Globus pallidus (tissue), 1 donor: ENCODE measurements at regions not wholly inside any gene's neighbourhood (a gene's known extent, or its start where the extent isn't known, plus 50 kb on each side); places are given as distances from the start of the nearest gene placed in this dataset.
"Not testable (repeated sequence)": the region's sequence is repeated elsewhere in the genome, so short reads cannot be mapped to it uniquely, and the experiment has no call there.

Experiments used
- DNase-seq: peaks from one replicate; pipeline ENCODE4 v3.0.0-alpha.2; 2015; ENCODE audit warnings: low spot score

GRCh38 chr11:24386546-24387397 lies 110.1 kb upstream of the LUZP2 start:
- DNase-seq, result no peak

- DNase-seq, result no peak
Observed at GRCh38 chr11:24389575-24389974, 107.3 kb upstream of the LUZP2 start.

GRCh38 chr11:24390016-24390415 lies 106.8 kb upstream of the LUZP2 start:
- DNase-seq, result no peak

- no peak for DNase-seq
Observed at GRCh38 chr11:24390762-24391161, 106.1 kb upstream of the LUZP2 start.

GRCh38 chr11:24391167-24391566 lies 105.7 kb upstream of the LUZP2 start:
- no peak for DNase-seq

- no peak for DNase-seq
Observed at GRCh38 chr11:24400059-24400665, 96.7 kb upstream of the LUZP2 start.

- DNase-seq, result no peak
Observed at GRCh38 chr11:24406389-24406788, 90.5 kb upstream of the LUZP2 start.

- no peak for DNase-seq
Observed at GRCh38 chr11:24406980-24407379, 89.9 kb upstream of the LUZP2 start.

GRCh38 chr11:24407733-24408132 lies 89.1 kb upstream of the LUZP2 start:
- no peak for DNase-seq

- no peak for DNase-seq
Observed at GRCh38 chr11:24408202-24408601, 88.7 kb upstream of the LUZP2 start.

- DNase-seq, result no peak
Observed at GRCh38 chr11:24411791-24412190, 85.1 kb upstream of the LUZP2 start.

GRCh38 chr11:24412722-24413121 lies 84.1 kb upstream of the LUZP2 start:
- no peak for DNase-seq

GRCh38 chr11:24413391-24413790 lies 83.5 kb upstream of the LUZP2 start:
- DNase-seq, result no peak

GRCh38 chr11:24415955-24416636 lies 80.8 kb upstream of the LUZP2 start:
- DNase-seq, result not testable (repeated sequence)

- DNase-seq, result no peak
Observed at GRCh38 chr11:24421766-24422165, 75.1 kb upstream of the LUZP2 start.

GRCh38 chr11:24422376-24422775 lies 74.5 kb upstream of the LUZP2 start:
- DNase-seq, result no peak

- DNase-seq, result no peak
Observed at GRCh38 chr11:24437123-24437522, 59.7 kb upstream of the LUZP2 start.
